Breast epithelium (tissue), 3 donors: ENCODE measurements at regions not wholly inside any gene's neighbourhood (a gene's known extent, or its start where the extent isn't known, plus 50 kb on each side); places are given as distances from the start of the nearest gene placed in this dataset.

Source experiments
- POLR2A ChIP-seq: fragments of 450-650 bp; IDR thresholded peaks from one replicate; pipeline ENCODE4 v1.6.1; 2016; ENCODE audit warnings: antibody characterized with exemption, mild to moderate bottlenecking, moderate library complexity
- TF ChIP-seq, protein P1 (sequence below), 3 donors: fragments of 450-650 bp; IDR thresholded peaks; one replicate each; pipeline ENCODE4 v1.5.1; 2016 to 2017; ENCODE audit warnings: antibody characterized with exemption in 3 of 3, mild to moderate bottlenecking in 3 of 3, moderate library complexity in 3 of 3

DNA sequence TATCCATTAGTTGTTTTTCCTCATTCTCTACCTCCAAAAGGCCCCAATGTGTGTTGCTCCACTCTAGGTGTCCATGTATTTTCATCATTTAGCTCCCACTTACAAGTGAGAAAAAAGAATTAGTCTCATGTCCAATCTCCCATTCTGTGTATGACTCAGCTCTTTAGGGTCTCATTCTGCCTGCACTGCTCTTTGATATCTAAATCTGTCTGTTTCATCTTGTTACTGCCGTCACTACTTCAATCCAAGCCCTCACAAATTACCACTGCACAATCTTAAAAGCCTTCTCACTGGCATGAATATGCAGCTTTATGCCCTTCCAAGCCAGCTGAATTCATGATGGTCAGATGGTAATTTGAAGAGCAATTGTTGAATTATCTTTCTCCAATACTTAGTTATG, 480.5 kb downstream of the TRIB2 start:
- TF ChIP-seq POLR2A = no peak
- TF ChIP-seq, protein P1, sequence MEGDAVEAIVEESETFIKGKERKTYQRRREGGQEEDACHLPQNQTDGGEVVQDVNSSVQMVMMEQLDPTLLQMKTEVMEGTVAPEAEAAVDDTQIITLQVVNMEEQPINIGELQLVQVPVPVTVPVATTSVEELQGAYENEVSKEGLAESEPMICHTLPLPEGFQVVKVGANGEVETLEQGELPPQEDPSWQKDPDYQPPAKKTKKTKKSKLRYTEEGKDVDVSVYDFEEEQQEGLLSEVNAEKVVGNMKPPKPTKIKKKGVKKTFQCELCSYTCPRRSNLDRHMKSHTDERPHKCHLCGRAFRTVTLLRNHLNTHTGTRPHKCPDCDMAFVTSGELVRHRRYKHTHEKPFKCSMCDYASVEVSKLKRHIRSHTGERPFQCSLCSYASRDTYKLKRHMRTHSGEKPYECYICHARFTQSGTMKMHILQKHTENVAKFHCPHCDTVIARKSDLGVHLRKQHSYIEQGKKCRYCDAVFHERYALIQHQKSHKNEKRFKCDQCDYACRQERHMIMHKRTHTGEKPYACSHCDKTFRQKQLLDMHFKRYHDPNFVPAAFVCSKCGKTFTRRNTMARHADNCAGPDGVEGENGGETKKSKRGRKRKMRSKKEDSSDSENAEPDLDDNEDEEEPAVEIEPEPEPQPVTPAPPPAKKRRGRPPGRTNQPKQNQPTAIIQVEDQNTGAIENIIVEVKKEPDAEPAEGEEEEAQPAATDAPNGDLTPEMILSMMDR (IDR thresholded peaks at IDR 0.05) = no peak
